ENCODE measurements at regions not wholly inside any gene's neighbourhood (a gene's known extent, or its start where the extent isn't known, plus 50 kb on each side); places are given as distances from the start of the nearest gene placed in this dataset.
A peak's percentile ranks its signal among the peaks of the same experiment; 100 is the strongest.

- no peaks in the 10 kb centered on the region for H3K9me3 ChIP-seq
- intact Hi-C loops (cut with DNase I; ENCODE audit: low total_unique reads) = no loop called here
- H3K4me1 ChIP-seq = peaks cover 0 to 5% of the 10 kb centered on the region in 2 donors
- H3K27ac ChIP-seq = peak overlapping the region; percentile 27 to 53
- TF ChIP-seq POLR2A (IDR thresholded peaks at IDR 0.05) (no peak), CTCF (IDR thresholded peaks at IDR 0.05) (no peak)
- DNase-seq = no peak
- no peaks in the 10 kb centered on the region for H3K27me3 ChIP-seq
- H3K4me3 ChIP-seq = no peak overlapping the region
- no peaks in the 10 kb centered on the region for H3K36me3 ChIP-seq
Measured at GRCh38 chr20:47862574-47863240, 77.4 kb upstream of the SULF2 start.

GRCh38 chr20:47861116-47861515, 75.8 kb upstream of the SULF2 start:
- Histone ChIP-seq H3K27me3 (no peaks in the 10 kb centered on the region), H3K4me3 (no peak overlapping the region), H3K4me1 (peaks cover 0 to 15% of the 10 kb centered on the region in 2 donors), H3K27ac (peak overlapping the region in 1 of 2 donors; percentile 90), H3K9me3 (no peaks in the 10 kb centered on the region), H3K36me3 (no peaks in the 10 kb centered on the region)
- TF ChIP-seq POLR2A (IDR thresholded peaks at IDR 0.05) (no peak), CTCF (IDR thresholded peaks at IDR 0.05) (no peak)
- intact Hi-C loops (cut with DNase I; ENCODE audit: low total_unique reads) = no loop called here
- DNase-seq = no peak

GRCh38 chr20:47860049-47860830, 75.0 kb upstream of the SULF2 start:
- Histone ChIP-seq H3K36me3 (no peaks in the 10 kb centered on the region), H3K27ac (peak overlapping the region in 1 of 2 donors; percentile 90), H3K27me3 (no peaks in the 10 kb centered on the region), H3K9me3 (no peaks in the 10 kb centered on the region), H3K4me1 (peaks cover 0 to 15% of the 10 kb centered on the region in 2 donors), H3K4me3 (no peak overlapping the region)
- intact Hi-C loops (cut with DNase I; ENCODE audit: low total_unique reads) = no loop called here
- DNase-seq = no peak
- no peak for TF ChIP-seq POLR2A (IDR thresholded peaks at IDR 0.05)
- no peak for TF ChIP-seq CTCF (IDR thresholded peaks at IDR 0.05)

- intact Hi-C loops (cut with DNase I; ENCODE audit: low total_unique reads) = no loop called here
- Histone ChIP-seq H3K9me3 (no peaks in the 10 kb centered on the region), H3K4me3 (no peak overlapping the region), H3K36me3 (no peaks in the 10 kb centered on the region), H3K27ac (peak overlapping the region; percentile 71 to 90), H3K4me1 (peaks cover 0 to 15% of the 10 kb centered on the region in 2 donors), H3K27me3 (no peaks in the 10 kb centered on the region)
- no peak for DNase-seq
- no peak for TF ChIP-seq POLR2A (IDR thresholded peaks at IDR 0.05)
- TF ChIP-seq CTCF (IDR thresholded peaks at IDR 0.05) = no peak
Measured at GRCh38 chr20:47859278-47859677, 74.0 kb upstream of the SULF2 start.
